ENCODE measurements at regions not wholly inside any gene's neighbourhood (a gene's known extent, or its start where the extent isn't known, plus 50 kb on each side); places are given as distances from the start of the nearest gene placed in this dataset.

DNA sequence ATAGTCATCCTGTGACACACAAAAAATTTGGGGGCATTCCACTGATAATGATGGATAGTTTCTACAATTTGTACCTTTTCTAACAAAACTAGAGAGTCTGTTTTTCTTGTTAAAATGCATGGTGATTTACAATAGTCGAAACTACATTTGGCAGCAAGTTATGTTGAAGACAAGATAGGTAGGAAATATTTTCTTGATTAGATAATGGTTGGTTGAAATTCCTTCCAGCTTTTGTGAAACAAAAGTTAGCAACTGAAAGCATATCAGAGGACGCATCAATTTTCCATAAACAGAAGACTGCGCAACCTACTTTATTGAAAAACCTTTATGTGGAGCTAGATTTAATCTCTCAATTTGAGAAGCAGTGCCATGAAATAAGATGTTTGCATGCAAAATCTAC, 155.8 kb upstream of the GLI3 start:
- DNase-seq (ENCODE audit: low spot score) (no peak), ATAC-seq (ENCODE audit: low read depth) (no peak)
- Histone ChIP-seq H3K27me3 (ENCODE audit: insufficient read depth, poor library complexity, severe bottlenecking) (no peaks in the 10 kb centered on the region), H3K9me3 (ENCODE audit: severe bottlenecking) (no peaks in the 10 kb centered on the region), H3K36me3 (ENCODE audit: low read depth) (no peaks in the 10 kb centered on the region), H3K4me3 (ENCODE audit: severe bottlenecking) (no peak overlapping the region), H3K4me1 (ENCODE audit: insufficient read depth, poor library complexity, severe bottlenecking) (no peaks in the 10 kb centered on the region), H3K27ac (ENCODE audit: poor library complexity, severe bottlenecking) (no peak overlapping the region)
- TF ChIP-seq, protein P1, sequence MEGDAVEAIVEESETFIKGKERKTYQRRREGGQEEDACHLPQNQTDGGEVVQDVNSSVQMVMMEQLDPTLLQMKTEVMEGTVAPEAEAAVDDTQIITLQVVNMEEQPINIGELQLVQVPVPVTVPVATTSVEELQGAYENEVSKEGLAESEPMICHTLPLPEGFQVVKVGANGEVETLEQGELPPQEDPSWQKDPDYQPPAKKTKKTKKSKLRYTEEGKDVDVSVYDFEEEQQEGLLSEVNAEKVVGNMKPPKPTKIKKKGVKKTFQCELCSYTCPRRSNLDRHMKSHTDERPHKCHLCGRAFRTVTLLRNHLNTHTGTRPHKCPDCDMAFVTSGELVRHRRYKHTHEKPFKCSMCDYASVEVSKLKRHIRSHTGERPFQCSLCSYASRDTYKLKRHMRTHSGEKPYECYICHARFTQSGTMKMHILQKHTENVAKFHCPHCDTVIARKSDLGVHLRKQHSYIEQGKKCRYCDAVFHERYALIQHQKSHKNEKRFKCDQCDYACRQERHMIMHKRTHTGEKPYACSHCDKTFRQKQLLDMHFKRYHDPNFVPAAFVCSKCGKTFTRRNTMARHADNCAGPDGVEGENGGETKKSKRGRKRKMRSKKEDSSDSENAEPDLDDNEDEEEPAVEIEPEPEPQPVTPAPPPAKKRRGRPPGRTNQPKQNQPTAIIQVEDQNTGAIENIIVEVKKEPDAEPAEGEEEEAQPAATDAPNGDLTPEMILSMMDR (IDR thresholded peaks at IDR 0.05; ENCODE audit: poor library complexity, severe bottlenecking), result no peak

DNA sequence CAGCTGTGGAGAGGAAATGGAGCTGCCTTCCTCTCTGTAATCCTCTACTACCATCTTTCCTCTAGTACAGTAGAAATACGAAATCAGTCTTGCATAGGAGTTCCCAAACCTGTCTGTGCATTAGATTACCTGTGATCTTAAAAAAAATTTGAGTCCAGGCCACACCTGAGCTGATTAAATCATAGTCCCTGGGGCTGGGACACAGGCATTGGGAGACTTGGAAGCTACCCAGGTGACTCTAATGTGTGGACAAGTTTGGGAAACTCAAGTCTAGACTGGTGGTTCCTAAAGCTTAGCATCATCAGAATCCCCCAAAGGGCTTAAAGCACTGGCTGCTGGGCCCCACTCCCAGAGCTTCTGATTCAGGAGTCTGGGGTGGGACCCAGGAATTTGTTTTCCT, 152.7 kb upstream of the GLI3 start:
- no peaks in the 10 kb centered on the region for H3K4me1 ChIP-seq (ENCODE audit: insufficient read depth, poor library complexity, severe bottlenecking)
- H3K27ac ChIP-seq (ENCODE audit: poor library complexity, severe bottlenecking), result no peak overlapping the region
- TF ChIP-seq, protein P1 (IDR thresholded peaks at IDR 0.05; ENCODE audit: poor library complexity, severe bottlenecking), result no peak
- no peak for ATAC-seq (ENCODE audit: low read depth)
- no peaks in the 10 kb centered on the region for H3K9me3 ChIP-seq (ENCODE audit: severe bottlenecking)
- H3K27me3 ChIP-seq (ENCODE audit: insufficient read depth, poor library complexity, severe bottlenecking), result no peaks in the 10 kb centered on the region
- DNase-seq (ENCODE audit: low spot score), result no peak
- H3K36me3 ChIP-seq (ENCODE audit: low read depth), result no peaks in the 10 kb centered on the region
- H3K4me3 ChIP-seq (ENCODE audit: severe bottlenecking), result no peak overlapping the region

DNA sequence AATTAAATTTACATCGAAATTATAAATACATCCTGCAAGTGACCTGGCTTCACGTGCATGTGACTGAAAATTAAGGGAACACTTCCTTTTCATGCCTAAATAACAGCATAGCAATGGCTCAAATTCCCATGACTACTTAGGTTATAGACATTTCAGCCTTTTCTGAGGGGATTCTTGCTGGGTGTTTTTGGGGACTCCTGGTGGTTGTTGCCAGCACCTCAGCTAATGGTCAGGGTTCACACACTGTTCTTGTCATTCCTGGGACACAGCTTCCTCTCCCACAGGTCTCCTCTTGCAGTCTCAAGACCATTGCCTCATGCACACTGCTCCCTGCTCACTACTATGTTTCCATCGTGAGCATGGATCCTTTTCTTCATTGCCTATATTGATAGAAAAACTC, 148.9 kb upstream of the GLI3 start:
- H3K27ac ChIP-seq (ENCODE audit: poor library complexity, severe bottlenecking), result no peak overlapping the region
- H3K36me3 ChIP-seq (ENCODE audit: low read depth), result no peaks in the 10 kb centered on the region
- H3K4me3 ChIP-seq (ENCODE audit: severe bottlenecking), result no peak overlapping the region
- ATAC-seq (ENCODE audit: low read depth), result no peak
- DNase-seq (ENCODE audit: low spot score), result no peak
- no peaks in the 10 kb centered on the region for H3K27me3 ChIP-seq (ENCODE audit: insufficient read depth, poor library complexity, severe bottlenecking)
- H3K9me3 ChIP-seq (ENCODE audit: severe bottlenecking), result no peaks in the 10 kb centered on the region
- TF ChIP-seq, protein P1 (IDR thresholded peaks at IDR 0.05; ENCODE audit: poor library complexity, severe bottlenecking), result peak; percentile 16
- no peaks in the 10 kb centered on the region for H3K4me1 ChIP-seq (ENCODE audit: insufficient read depth, poor library complexity, severe bottlenecking)

DNA sequence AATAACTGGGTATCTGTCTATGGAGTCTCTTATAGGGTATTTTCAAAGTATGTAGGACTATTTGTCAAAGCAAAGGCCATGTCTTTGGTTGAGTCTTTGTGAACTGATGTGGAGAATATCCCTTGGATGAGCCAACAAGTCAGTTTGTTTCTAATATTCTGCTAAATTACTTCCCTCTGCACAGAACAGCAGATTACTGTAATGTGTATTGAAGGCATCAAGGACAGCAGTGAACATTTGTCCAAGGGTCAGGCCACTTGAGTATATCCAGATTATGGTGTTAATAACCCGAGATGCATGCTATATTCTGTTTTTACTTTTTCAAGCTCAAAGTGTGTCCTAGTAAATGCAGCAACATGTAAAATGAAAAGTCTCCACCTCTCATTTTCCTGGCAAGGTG, 144.2 kb upstream of the GLI3 start:
- Histone ChIP-seq H3K36me3 (ENCODE audit: low read depth) (no peaks in the 10 kb centered on the region), H3K4me1 (ENCODE audit: insufficient read depth, poor library complexity, severe bottlenecking) (no peaks in the 10 kb centered on the region), H3K27ac (ENCODE audit: poor library complexity, severe bottlenecking) (no peak overlapping the region), H3K4me3 (ENCODE audit: severe bottlenecking) (no peak overlapping the region), H3K27me3 (ENCODE audit: insufficient read depth, poor library complexity, severe bottlenecking) (no peaks in the 10 kb centered on the region), H3K9me3 (ENCODE audit: severe bottlenecking) (no peaks in the 10 kb centered on the region)
- ATAC-seq (ENCODE audit: low read depth), result no peak
- no peak for DNase-seq (ENCODE audit: low spot score)
- TF ChIP-seq, protein P1 (IDR thresholded peaks at IDR 0.05; ENCODE audit: poor library complexity, severe bottlenecking), result no peak

DNA sequence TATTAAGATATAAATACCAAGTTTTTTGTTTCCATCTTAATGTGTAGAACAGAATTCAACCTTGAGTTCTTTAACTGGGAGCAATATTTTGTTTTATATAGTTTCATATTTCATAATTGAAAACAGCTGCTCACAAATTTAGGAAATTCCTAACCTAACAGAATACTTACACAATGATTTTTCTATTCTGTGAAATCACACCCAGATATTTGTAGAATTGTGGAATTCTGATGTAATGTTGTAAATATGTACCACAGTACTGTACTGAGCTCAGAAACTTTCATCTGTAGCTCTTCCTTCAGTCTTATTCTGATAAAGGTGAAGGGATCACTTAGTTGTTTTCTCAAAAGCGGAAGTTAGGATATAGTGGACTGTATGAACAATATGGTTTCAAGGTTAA, 143.4 kb upstream of the GLI3 start:
- H3K27me3 ChIP-seq (ENCODE audit: insufficient read depth, poor library complexity, severe bottlenecking), result no peaks in the 10 kb centered on the region
- H3K4me3 ChIP-seq (ENCODE audit: severe bottlenecking), result no peak overlapping the region
- no peaks in the 10 kb centered on the region for H3K9me3 ChIP-seq (ENCODE audit: severe bottlenecking)
- DNase-seq (ENCODE audit: low spot score) (no peak), ATAC-seq (ENCODE audit: low read depth) (no peak)
- TF ChIP-seq, protein P1 (IDR thresholded peaks at IDR 0.05; ENCODE audit: poor library complexity, severe bottlenecking), result no peak
- no peak overlapping the region for H3K27ac ChIP-seq (ENCODE audit: poor library complexity, severe bottlenecking)
- H3K4me1 ChIP-seq (ENCODE audit: insufficient read depth, poor library complexity, severe bottlenecking), result no peaks in the 10 kb centered on the region
- H3K36me3 ChIP-seq (ENCODE audit: low read depth), result no peaks in the 10 kb centered on the region

Data from RWPE2 (cell line).